Choroid plexus epithelial cell (primary cell): ENCODE measurements at regions not wholly inside any gene's neighbourhood (a gene's known extent, or its start where the extent isn't known, plus 50 kb on each side); places are given as distances from the start of the nearest gene placed in this dataset.

Experiments
- DNase-seq: peaks from one replicate; pipeline ENCODE4 v3.0.0-alpha.2; 2010; ENCODE audit warnings: low read depth
- H3K4me3 ChIP-seq: 2 replicates; pipeline ENCODE4 v1.5.1; 2011; ENCODE audit warnings: low read depth, mild to moderate bottlenecking, control low read depth, low read length, moderate library complexity
- TF ChIP-seq, protein P1 (sequence below): conservative IDR thresholded peaks from 2 replicates; pipeline ENCODE4 v1.5.1; 2011; ENCODE audit warnings: low read depth, mild to moderate bottlenecking, control low read depth, inconsistent platforms, low read length, moderate library complexity

DNA sequence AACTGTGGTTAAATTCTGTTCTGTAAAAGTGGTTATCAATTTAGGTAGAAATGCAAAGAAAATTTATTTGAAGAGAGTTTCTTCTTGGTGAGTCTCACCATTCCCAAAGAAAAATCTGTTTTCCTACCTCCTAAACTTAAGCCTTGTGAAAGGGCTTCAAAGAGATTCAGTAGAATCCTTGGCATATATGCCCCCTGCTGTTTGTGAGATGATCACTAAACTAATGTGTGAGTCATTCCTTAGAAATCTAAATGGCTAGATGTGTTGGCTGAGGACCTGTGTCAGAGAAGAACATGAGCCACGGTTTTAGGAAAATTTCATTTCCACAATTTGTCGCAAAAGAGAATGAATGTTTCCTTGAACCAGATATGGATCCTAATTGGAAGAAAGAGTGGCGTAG is 260.9 kb downstream of the SLC7A11 start:
- TF ChIP-seq, protein P1, sequence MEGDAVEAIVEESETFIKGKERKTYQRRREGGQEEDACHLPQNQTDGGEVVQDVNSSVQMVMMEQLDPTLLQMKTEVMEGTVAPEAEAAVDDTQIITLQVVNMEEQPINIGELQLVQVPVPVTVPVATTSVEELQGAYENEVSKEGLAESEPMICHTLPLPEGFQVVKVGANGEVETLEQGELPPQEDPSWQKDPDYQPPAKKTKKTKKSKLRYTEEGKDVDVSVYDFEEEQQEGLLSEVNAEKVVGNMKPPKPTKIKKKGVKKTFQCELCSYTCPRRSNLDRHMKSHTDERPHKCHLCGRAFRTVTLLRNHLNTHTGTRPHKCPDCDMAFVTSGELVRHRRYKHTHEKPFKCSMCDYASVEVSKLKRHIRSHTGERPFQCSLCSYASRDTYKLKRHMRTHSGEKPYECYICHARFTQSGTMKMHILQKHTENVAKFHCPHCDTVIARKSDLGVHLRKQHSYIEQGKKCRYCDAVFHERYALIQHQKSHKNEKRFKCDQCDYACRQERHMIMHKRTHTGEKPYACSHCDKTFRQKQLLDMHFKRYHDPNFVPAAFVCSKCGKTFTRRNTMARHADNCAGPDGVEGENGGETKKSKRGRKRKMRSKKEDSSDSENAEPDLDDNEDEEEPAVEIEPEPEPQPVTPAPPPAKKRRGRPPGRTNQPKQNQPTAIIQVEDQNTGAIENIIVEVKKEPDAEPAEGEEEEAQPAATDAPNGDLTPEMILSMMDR: no peak
- no peak overlapping the region for H3K4me3 ChIP-seq
- DNase-seq: peak; percentile 71

DNA sequence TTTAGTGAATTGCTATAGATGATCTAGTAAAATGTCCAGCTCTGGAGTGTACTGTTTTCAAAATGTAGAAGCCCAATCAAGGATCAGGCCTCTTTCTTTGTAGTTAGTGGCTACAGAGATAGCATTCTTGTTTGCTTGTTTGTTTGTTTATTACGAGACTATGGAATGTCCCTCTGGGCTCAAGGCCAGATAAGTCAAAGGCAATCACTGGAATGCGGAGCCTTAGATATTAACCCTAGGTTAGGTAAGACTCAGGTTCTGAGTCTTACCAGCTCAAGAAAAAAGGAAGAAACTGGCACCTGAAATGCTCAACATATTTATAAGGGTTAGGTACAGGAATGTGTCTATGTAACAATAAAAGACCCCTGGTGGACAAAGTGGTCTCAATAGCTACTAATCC is 261.5 kb downstream of the SLC7A11 start:
- TF ChIP-seq, protein P1: no peak
- no peak for DNase-seq
- no peak overlapping the region for H3K4me3 ChIP-seq

DNA sequence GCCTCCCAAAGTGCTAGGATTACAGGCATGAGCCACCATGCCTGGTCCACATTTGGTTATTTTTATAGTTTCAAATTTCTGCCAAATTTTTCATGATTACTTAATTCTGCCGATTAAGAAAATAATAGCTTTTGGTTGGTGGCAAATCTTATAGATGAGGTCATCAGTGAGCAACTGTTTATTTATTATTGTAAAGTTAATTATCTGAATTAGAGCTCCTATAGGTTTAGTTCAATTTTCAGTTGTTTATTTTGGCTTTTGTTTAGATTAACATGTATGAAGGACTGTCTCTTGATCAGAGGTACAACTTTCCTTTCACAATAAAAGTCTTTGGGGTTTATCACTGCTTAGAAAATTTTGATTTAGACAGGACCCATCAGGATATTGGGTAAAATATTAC is 262.2 kb downstream of the SLC7A11 start:
- no peak for DNase-seq
- TF ChIP-seq, protein P1: no peak
- H3K4me3 ChIP-seq: no peak overlapping the region

DNA sequence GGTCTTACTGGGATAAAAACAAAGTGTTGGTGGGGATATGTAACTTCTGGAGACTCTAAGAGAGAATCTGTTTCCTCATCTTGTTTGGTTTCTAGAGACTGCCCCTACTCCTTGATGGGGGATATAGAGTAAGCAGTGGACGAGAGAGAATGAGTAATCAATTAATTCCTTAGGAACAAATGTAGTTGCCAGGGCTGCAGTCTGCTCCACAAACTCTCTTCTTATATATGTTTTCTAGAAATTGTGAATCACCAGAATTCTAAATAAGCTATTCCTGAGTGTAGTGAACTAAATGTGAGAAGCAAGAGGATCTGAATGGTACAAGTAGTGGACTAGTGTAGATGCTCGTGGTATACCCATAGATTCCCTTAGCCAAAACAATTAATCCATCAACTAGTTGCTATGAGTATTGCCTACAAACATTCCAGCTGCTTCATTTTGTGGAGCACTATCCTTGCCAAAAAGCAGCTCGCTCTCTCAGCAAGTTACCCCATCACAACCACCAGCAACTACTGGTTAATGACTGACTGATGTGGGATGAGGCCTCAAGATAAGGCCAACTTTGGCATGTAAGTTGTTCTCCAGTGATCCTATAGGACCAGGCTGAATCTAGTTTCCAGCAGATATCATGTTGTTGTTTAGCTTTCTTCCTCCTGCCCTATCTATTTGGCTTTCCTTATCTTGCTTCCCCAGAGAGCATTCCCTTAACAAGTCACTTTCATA is 273.0 kb downstream of the SLC7A11 start:
- TF ChIP-seq, protein P1: no peak
- no peak overlapping the region for H3K4me3 ChIP-seq
- DNase-seq: no peak

DNA sequence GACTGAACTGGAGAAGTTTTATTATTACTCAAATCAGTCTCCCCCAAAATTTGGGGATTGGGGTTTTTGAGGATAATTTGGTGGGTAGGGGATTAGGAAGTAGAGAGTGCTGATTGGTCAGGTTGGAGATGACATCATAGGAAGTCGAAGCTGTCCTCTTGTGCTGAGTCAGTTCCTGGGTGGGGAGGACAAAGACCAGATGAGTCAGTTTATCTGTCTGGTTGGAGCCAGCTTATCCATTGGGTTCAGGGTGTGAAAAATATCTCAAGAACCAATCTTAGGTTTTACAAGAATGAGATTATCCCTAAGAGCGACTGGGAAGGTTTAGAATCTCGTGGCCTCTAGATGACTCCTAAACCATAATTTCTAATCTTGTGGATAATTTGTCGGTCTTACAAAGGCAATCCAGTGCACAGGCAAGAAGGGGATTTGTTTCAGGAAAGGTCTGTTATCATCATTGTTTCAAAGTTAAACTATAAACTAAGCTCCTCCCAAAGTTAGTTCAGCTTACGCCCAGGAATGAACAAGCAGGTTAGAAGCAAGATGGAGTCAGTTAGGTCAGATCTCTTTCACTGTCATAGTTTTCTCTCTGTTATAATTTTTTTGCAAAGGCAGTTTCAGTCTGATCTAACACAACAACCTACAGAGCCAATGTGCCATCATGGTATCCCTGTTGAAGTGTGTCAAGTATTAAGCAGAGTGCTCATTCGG is 274.5 kb downstream of the SLC7A11 start:
- no peak overlapping the region for H3K4me3 ChIP-seq
- TF ChIP-seq, protein P1: no peak
- DNase-seq: no peak

DNA sequence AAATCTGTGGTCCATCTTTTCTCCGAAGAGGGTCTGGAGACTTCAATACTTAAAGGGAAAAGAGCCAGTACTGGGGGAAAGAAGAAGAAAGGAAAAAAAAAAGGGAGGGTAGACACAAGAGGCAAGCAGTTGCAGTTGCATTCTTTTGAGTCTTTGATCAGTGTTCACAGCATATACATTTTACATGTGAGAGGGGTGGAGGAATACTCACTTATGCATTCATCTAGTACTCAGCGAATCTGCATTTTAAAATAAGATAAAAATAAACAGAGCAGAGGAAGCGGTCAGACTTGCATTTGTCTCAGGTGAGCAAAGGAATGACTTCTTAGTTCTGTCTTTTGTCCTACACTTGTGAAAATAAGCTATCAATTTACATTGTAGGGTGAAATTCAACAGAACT is 275.6 kb downstream of the SLC7A11 start:
- no peak overlapping the region for H3K4me3 ChIP-seq
- TF ChIP-seq, protein P1: no peak
- DNase-seq: no peak

DNA sequence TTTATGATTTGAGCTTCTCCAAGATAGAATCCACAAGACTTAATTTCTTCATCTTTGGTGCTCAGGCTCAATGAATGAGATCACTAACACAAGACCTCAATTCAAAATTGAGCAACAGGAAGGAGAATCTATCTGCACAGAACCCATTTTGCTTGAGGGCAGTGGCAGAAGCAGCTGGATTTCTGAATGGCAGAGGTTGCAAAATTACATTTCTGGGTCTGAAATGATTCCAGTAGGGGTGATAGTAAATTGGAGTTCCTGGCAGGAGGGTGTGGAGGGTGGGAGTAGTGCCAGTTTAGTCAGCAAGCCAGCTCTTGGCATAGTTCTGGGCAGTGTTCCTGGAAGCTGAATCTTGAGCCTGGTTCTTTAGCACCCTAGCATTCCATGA is 281.1 kb downstream of the SLC7A11 start:
- DNase-seq: peak; percentile 76
- no peak overlapping the region for H3K4me3 ChIP-seq

More for the DNA sequence above, 281.1 kb downstream of the SLC7A11 start:
- TF ChIP-seq, protein P1: no peak
